ENCODE measurements at regions not wholly inside any gene's neighbourhood (a gene's known extent, or its start where the extent isn't known, plus 50 kb on each side); places are given as distances from the start of the nearest gene placed in this dataset.

GRCh38 chr1:163540727-163541126, 219.0 kb downstream of the NUF2 start (continued):
- TF ChIP-seq ZBTB7A (tag by site-specific recombination; IDR thresholded peaks at IDR 0.05; ENCODE audit: low read depth): no peak

DNA sequence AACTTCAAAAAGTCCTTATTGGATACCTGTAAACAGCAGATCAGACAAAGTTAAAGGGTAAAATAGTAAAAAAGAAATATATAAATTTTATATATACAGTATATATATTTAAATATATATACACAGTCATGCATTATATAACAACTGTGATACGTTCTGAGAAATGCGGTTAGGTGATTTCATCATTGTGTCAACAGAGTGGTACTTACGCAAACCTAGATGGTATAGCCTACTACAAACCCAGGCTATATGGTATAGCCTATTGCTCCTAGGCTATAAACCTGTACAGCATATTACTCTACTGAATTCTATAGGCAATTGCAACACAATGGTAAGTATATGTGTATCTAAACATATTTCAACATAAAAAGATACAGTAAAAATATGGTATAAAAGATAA, 222.7 kb downstream of the NUF2 start:
- TF ChIP-seq, protein P1, sequence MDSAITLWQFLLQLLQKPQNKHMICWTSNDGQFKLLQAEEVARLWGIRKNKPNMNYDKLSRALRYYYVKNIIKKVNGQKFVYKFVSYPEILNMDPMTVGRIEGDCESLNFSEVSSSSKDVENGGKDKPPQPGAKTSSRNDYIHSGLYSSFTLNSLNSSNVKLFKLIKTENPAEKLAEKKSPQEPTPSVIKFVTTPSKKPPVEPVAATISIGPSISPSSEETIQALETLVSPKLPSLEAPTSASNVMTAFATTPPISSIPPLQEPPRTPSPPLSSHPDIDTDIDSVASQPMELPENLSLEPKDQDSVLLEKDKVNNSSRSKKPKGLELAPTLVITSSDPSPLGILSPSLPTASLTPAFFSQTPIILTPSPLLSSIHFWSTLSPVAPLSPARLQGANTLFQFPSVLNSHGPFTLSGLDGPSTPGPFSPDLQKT (IDR thresholded peaks at IDR 0.05; ENCODE audit: borderline replicate concordance, low read depth, low read length): no peak
- no peak for TF ChIP-seq ZNF600 (tag by site-specific recombination; IDR thresholded peaks at IDR 0.05)
- TF ChIP-seq ZSCAN23 (tag by site-specific recombination; IDR thresholded peaks at IDR 0.05): no peak
- TF ChIP-seq HOXA7 (CRISPR knock-in tag; IDR thresholded peaks at IDR 0.05; ENCODE audit: borderline replicate concordance): no peak
- TF ChIP-seq ZNF423 (tag by site-specific recombination; IDR thresholded peaks at IDR 0.05): no peak
- TF ChIP-seq SCRT2 (tag by site-specific recombination; IDR thresholded peaks at IDR 0.05): no peak
- no peak for TF ChIP-seq ZNF350 (tag by site-specific recombination; IDR thresholded peaks at IDR 0.05)
- TF ChIP-seq YY1 (tag by site-specific recombination; IDR thresholded peaks at IDR 0.05): no peak
- TF ChIP-seq HOXC10 (CRISPR knock-in tag; IDR thresholded peaks at IDR 0.05): no peak
- TF ChIP-seq YY2 (tag by site-specific recombination; IDR thresholded peaks at IDR 0.05): no peak
- TF ChIP-seq ZNF677 (tag by site-specific recombination; IDR thresholded peaks at IDR 0.05): no peak
- ChIA-PET CTCF (interaction anchor here (0.5 to 0.6 kb wide), 2 partner anchors 570 to 1251 kb away, joined by 3 read pairs; no protein-coding TSS in a partner anchor), POLR2A (no interaction called here)
- Histone ChIP-seq H3K27ac (ENCODE audit: extremely low read depth, low read depth, low read length) (no peak overlapping the region), H3K4me1 (ENCODE audit: control insufficient read depth, insufficient read depth, low read length) (no peaks in the 10 kb centered on the region), H3K36me3 (ENCODE audit: control insufficient read depth in 2 of 2, insufficient read depth in 1 of 2, low read length in 2 of 2) (no peaks in the 10 kb centered on the region), H3K9me3 (ENCODE audit: control insufficient read depth, insufficient read depth, low read depth, low read length) (no peaks in the 10 kb centered on the region), H3K4me3 (ENCODE audit: low read depth, low read length) (no peak overlapping the region)

DNA sequence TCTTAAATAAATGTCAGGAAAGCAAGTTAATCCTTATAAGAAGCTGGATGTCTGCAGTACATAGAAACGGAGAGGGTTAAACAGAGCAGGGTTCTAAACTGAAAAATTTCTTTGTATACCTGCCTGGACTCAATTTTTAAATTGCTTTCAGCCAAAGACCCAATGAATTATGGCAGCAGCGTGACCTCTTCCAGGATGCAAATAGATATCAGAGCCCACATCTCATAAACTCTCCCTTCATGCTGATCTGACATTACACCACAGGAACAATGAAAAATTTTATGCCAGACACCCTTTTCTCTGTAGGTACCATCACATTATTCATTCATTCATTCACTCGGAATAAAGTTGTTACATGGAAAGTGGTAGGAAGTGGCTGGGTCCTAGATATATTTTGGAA, 236.4 kb downstream of the NUF2 start:
- Histone ChIP-seq H3K4me3 (ENCODE audit: low read depth, low read length) (no peak overlapping the region), H3K9me3 (ENCODE audit: control insufficient read depth, insufficient read depth, low read depth, low read length) (no peaks in the 10 kb centered on the region), H3K4me1 (ENCODE audit: control insufficient read depth, insufficient read depth, low read length) (no peaks in the 10 kb centered on the region), H3K27ac (ENCODE audit: extremely low read depth, low read depth, low read length) (no peak overlapping the region), H3K36me3 (ENCODE audit: control insufficient read depth in 2 of 2, insufficient read depth in 1 of 2, low read length in 2 of 2) (no peaks in the 10 kb centered on the region)
- CTCF ChIA-PET: interaction anchor here (0.6 kb wide), 1 partner anchor 15 kb away, joined by 4 read pairs; no protein-coding TSS in a partner anchor
- POLR2A ChIA-PET: no interaction called here
- TF ChIP-seq ZNF214 (tag by site-specific recombination; IDR thresholded peaks at IDR 0.05; ENCODE audit: borderline replicate concordance) (no peak), GLIS1 (tag by site-specific recombination; IDR thresholded peaks at IDR 0.05) (no peak), BCL11A (tag by site-specific recombination; IDR thresholded peaks at IDR 0.05; ENCODE audit: low read depth) (no peak), ZIC2 (tag by site-specific recombination; IDR thresholded peaks at IDR 0.05) (no peak), ZNF366 (tag by site-specific recombination; conservative IDR thresholded peaks at IDR 0.05) (no peak), ZNF561 (tag by site-specific recombination; IDR thresholded peaks at IDR 0.05; ENCODE audit: borderline replicate concordance) (no peak), MEIS1 (CRISPR knock-in tag; IDR thresholded peaks at IDR 0.05; ENCODE audit: borderline replicate concordance) (no peak), SCRT2 (tag by site-specific recombination; IDR thresholded peaks at IDR 0.05) (no peak)
- TF ChIP-seq, protein P2, sequence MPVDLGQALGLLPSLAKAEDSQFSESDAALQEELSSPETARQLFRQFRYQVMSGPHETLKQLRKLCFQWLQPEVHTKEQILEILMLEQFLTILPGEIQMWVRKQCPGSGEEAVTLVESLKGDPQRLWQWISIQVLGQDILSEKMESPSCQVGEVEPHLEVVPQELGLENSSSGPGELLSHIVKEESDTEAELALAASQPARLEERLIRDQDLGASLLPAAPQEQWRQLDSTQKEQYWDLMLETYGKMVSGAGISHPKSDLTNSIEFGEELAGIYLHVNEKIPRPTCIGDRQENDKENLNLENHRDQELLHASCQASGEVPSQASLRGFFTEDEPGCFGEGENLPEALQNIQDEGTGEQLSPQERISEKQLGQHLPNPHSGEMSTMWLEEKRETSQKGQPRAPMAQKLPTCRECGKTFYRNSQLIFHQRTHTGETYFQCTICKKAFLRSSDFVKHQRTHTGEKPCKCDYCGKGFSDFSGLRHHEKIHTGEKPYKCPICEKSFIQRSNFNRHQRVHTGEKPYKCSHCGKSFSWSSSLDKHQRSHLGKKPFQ (tag by site-specific recombination; IDR thresholded peaks at IDR 0.05): no peak

Data from HEK293 (cell line).